ENCODE measurements at regions not wholly inside any gene's neighbourhood (a gene's known extent, or its start where the extent isn't known, plus 50 kb on each side); places are given as distances from the start of the nearest gene placed in this dataset.

- no peak for TF ChIP-seq ZXDC (CRISPR knock-in tag; IDR thresholded peaks at IDR 0.05)
- no peak for TF ChIP-seq MAX (IDR thresholded peaks at IDR 0.05)
- TF ChIP-seq CTCF (CRISPR knock-in tag; IDR thresholded peaks at IDR 0.05), result no peak
- TF ChIP-seq ZBTB49 (CRISPR knock-in tag; IDR thresholded peaks at IDR 0.05; ENCODE audit: borderline replicate concordance), result no peak
- TF ChIP-seq PATZ1 (CRISPR knock-in tag; IDR thresholded peaks at IDR 0.05), result no peak
- TF ChIP-seq ZHX1 (CRISPR knock-in tag; IDR thresholded peaks at IDR 0.05; ENCODE audit: low read depth), result no peak
These were observed 394.6 kb upstream of the JARID2 start for GRCh38 chr6:14851281-14851680.

All from HepG2 (cell line).